ENCODE measurements at regions not wholly inside any gene's neighbourhood (a gene's known extent, or its start where the extent isn't known, plus 50 kb on each side); places are given as distances from the start of the nearest gene placed in this dataset.

GRCh38 chr14:82190742-82191141, 657.1 kb upstream of the SEL1L start:
- TF ChIP-seq CTCF (IDR thresholded peaks at IDR 0.05) = no peak
- TF ChIP-seq POLR2A (IDR thresholded peaks at IDR 0.05) = no peak
